ENCODE measurements at regions not wholly inside any gene's neighbourhood (a gene's known extent, or its start where the extent isn't known, plus 50 kb on each side); places are given as distances from the start of the nearest gene placed in this dataset.

DNA sequence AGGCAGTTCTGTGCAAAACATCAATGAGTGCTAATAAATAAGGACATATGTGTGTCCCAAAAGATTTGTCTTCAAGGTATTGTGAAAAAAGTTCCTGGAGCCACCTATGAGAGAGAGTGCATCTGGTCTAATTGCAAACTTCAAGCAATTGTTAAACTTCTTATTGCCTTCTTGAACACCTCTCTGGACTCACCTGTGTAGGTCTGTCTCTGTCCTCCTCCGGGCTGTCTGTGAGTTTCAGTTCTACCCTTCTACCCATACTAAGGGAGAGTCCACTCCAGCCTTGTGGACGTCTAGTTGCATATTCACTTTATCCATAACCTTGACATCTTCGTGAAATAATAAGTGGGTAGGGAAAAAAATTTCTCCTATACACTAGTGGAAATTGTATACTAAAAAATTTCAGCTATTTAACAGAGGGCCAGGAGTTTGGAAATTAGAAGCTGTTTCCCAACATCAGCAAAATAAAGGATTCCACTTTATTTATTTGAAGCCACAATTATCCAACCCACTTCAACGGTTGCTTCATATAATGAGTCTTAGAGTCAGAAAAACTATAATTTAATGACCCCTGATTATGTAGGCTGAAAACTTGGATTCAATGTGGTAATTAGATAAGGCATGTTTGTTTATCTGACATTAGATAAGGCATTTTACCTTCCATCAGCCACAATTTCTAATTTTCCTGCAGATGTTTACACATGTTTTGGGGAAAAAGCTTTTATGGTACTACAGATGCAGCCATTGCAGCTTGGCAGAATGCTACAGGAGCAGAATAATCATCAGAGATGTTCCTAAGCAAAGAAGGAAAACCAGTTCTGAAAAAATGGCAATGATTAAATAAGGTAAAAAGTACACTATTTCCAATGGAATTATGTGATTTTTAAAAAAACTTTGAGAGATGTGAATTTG, 150.8 kb upstream of the FAM3C start:
- no peaks in the 10 kb centered on the region for H3K9me3 ChIP-seq
- intact Hi-C loops (cut with DNase I) = loop anchor here (5.0 kb wide), 1 partner anchor 180 kb away; no protein-coding TSS in a partner anchor
- peaks cover 9% of the 10 kb centered on the region for H3K4me1 ChIP-seq
- no peak overlapping the region for H3K27ac ChIP-seq
- no peak for TF ChIP-seq POLR2AphosphoS5 (IDR thresholded peaks at IDR 0.05; ENCODE audit: insufficient read depth in 1 of 2, low read depth in 1 of 2)
- TF ChIP-seq, protein P1, sequence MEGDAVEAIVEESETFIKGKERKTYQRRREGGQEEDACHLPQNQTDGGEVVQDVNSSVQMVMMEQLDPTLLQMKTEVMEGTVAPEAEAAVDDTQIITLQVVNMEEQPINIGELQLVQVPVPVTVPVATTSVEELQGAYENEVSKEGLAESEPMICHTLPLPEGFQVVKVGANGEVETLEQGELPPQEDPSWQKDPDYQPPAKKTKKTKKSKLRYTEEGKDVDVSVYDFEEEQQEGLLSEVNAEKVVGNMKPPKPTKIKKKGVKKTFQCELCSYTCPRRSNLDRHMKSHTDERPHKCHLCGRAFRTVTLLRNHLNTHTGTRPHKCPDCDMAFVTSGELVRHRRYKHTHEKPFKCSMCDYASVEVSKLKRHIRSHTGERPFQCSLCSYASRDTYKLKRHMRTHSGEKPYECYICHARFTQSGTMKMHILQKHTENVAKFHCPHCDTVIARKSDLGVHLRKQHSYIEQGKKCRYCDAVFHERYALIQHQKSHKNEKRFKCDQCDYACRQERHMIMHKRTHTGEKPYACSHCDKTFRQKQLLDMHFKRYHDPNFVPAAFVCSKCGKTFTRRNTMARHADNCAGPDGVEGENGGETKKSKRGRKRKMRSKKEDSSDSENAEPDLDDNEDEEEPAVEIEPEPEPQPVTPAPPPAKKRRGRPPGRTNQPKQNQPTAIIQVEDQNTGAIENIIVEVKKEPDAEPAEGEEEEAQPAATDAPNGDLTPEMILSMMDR (IDR thresholded peaks at IDR 0.05) = no peak
- no peak for TF ChIP-seq POLR2A (IDR thresholded peaks at IDR 0.05)
- H3K4me3 ChIP-seq = no peak overlapping the region
- no peaks in the 10 kb centered on the region for H3K27me3 ChIP-seq
- DNase-seq (ENCODE audit: extremely low spot score in 2 of 2) = no peak
- H3K36me3 ChIP-seq = no peaks in the 10 kb centered on the region

DNA sequence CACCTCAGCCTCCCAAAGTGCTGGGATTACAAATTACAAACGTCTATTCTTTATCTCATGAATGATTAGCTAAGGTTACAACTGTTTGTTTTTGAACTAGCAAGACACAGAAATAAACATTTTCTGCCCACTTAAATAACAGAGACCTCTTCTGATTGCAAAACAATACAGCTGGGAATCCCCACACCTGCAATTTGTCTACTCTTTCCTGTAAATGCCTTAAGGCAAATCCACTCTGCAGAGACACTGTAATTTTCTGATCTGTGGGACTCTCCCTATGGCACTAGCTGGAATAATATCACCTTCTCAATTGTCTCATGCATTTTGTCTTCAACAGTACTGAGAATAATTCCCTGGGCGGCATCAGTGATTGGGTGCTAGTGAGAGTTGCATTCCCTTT, 149.3 kb upstream of the FAM3C start:
- H3K36me3 ChIP-seq = no peaks in the 10 kb centered on the region
- TF ChIP-seq POLR2A (IDR thresholded peaks at IDR 0.05) (no peak), POLR2AphosphoS5 (IDR thresholded peaks at IDR 0.05; ENCODE audit: insufficient read depth in 1 of 2, low read depth in 1 of 2) (no peak)
- TF ChIP-seq, protein P1 (IDR thresholded peaks at IDR 0.05) = no peak
- no peak overlapping the region for H3K4me3 ChIP-seq
- intact Hi-C loops (cut with DNase I) = loop anchor here (5.0 kb wide), 1 partner anchor 178 kb away; no protein-coding TSS in a partner anchor
- no peaks in the 10 kb centered on the region for H3K9me3 ChIP-seq
- H3K27me3 ChIP-seq = no peaks in the 10 kb centered on the region
- DNase-seq (ENCODE audit: extremely low spot score in 2 of 2) = no peak
- peaks cover 9% of the 10 kb centered on the region for H3K4me1 ChIP-seq
- H3K27ac ChIP-seq = no peak overlapping the region

DNA sequence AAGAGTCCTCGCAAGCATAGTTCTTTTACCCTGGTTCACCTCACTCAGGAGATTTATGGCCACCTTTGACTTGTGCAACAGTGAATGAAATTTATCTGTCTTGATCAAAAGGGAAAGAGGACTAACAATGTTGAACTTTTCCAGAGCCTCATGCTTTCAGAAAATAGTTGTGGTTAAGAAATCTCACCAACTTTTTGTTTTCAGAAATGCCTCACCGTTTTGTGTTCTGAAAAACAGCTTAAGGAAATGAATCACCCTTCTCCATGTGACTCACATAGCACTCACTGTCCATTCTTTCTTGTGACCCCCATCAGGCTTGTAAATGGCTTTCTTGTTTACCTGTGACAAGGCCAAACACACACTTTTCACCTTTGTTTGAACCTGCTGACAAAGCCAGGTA, 148.6 kb upstream of the FAM3C start:
- TF ChIP-seq, protein P1 (IDR thresholded peaks at IDR 0.05) = no peak
- peak in 1 of 2 donors; percentile 64 for TF ChIP-seq POLR2AphosphoS5 (IDR thresholded peaks at IDR 0.05; ENCODE audit: insufficient read depth in 1 of 2, low read depth in 1 of 2)
- peaks cover 9% of the 10 kb centered on the region for H3K4me1 ChIP-seq
- H3K4me3 ChIP-seq = no peak overlapping the region
- H3K36me3 ChIP-seq = no peaks in the 10 kb centered on the region
- H3K27me3 ChIP-seq = no peaks in the 10 kb centered on the region
- intact Hi-C loops (cut with DNase I) = loop anchor here (5.0 kb wide), 1 partner anchor 177 kb away; no protein-coding TSS in a partner anchor
- no peak overlapping the region for H3K27ac ChIP-seq
- no peak for DNase-seq (ENCODE audit: extremely low spot score in 2 of 2)
- H3K9me3 ChIP-seq = no peaks in the 10 kb centered on the region

DNA sequence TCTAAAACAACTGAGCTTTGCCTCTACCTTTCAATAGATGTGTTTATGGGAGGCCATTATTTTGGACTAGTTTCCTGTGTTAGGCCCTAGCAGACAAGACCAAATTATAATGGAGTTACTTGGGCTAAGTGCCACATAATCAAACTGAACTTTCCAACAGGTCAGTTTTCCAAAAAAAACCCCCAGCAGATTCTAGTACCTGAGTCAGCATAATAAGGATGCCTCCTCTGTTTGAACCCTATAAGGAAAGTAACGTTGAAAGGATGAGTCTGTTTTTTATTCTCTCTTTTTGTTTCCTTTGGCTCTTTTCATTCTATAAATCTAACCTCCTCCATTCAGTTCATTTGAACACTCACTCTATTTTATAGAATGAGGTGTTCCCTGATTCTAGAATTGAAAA, 148.1 kb upstream of the FAM3C start:
- no peaks in the 10 kb centered on the region for H3K9me3 ChIP-seq
- no peak overlapping the region for H3K27ac ChIP-seq
- no peaks in the 10 kb centered on the region for H3K36me3 ChIP-seq
- intact Hi-C loops (cut with DNase I) = no loop called here
- no peaks in the 10 kb centered on the region for H3K27me3 ChIP-seq
- H3K4me3 ChIP-seq = no peak overlapping the region
- no peak for DNase-seq (ENCODE audit: extremely low spot score in 2 of 2)
- TF ChIP-seq, protein P1 (IDR thresholded peaks at IDR 0.05) = no peak
- TF ChIP-seq POLR2A (IDR thresholded peaks at IDR 0.05) (no peak), POLR2AphosphoS5 (IDR thresholded peaks at IDR 0.05; ENCODE audit: insufficient read depth in 1 of 2, low read depth in 1 of 2) (no peak)
- H3K4me1 ChIP-seq = peaks cover 9% of the 10 kb centered on the region

DNA sequence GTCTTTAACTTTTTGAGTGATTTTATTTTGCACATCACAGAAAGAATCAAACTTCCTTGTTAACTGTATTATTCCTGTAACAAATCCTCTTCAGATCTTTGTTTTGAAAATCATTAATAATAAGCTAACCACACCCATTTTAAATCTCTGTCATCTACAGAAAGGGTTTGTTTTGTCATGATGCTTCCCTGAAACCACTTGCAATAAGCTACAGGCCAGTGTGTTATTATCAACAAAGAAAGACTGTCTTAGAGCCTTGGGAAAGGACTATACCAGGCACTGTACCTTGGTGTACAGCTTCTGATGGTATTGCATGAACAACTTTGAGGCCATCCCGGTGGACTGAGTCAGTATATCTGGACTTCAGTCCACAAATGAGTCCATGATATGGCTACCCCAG, 145.3 kb upstream of the FAM3C start:
- no peaks in the 10 kb centered on the region for H3K27me3 ChIP-seq
- DNase-seq (ENCODE audit: extremely low spot score in 2 of 2) = no peak
- H3K4me1 ChIP-seq = peaks cover 9% of the 10 kb centered on the region
- H3K4me3 ChIP-seq = no peak overlapping the region
- H3K9me3 ChIP-seq = no peaks in the 10 kb centered on the region
- TF ChIP-seq POLR2AphosphoS5 (IDR thresholded peaks at IDR 0.05; ENCODE audit: insufficient read depth in 1 of 2, low read depth in 1 of 2) = no peak
- TF ChIP-seq, protein P1 (IDR thresholded peaks at IDR 0.05) = no peak
- TF ChIP-seq POLR2A (IDR thresholded peaks at IDR 0.05) = no peak
- H3K27ac ChIP-seq = no peak overlapping the region
- intact Hi-C loops (cut with DNase I) = no loop called here
- H3K36me3 ChIP-seq = no peaks in the 10 kb centered on the region
